GM12878 (cell line): ENCODE measurements at regions not wholly inside any gene's neighbourhood (a gene's known extent, or its start where the extent isn't known, plus 50 kb on each side); places are given as distances from the start of the nearest gene placed in this dataset.

ENCODE experiments used
- ATAC-seq: fragments of 200-7000 bp; cut with Tn5 transposase; 3 replicates; pipeline ENCODE4 v1.9.1; 2020; ENCODE audit warnings: mild to moderate bottlenecking, moderate library complexity
- BruUV-seq: library from RNA; stranded (reverse); fragments of 400-500 nt; replicated peaks from 2 replicates; lab custom pipeline; 2021; lab: Mats Ljungman, UMichigan
- CTCF ChIA-PET: fragments of 300-600 bp; sonication (Branson Sonifier 250); formaldehyde crosslinking; extraction: SDS; loops from one replicate; lab custom pipeline; 2021; ENCODE audit warnings: inconsistent platforms; lab: Yijun Ruan, JAX
- POLR2A ChIA-PET: fragments of 350-600 bp; formaldehyde crosslinking; extraction: SDS; loops from one replicate; lab custom pipeline; 2021; ENCODE audit warnings: inconsistent platforms; lab: Charles Lee
- RAD21 ChIA-PET: fragments of 300-600 bp; sonication (Branson Sonifier 250); formaldehyde crosslinking; loops from one replicate; lab custom pipeline; 2023; ENCODE audit warnings: antibody characterized with exemption; ENCODE audit not compliant: unreplicated experiment; lab: Charles Lee
- SMC1A ChIA-PET: fragments of 300-600 bp; sonication (Branson Sonifier 250); formaldehyde crosslinking; loops from one replicate; lab custom pipeline; 2023; ENCODE audit not compliant: unreplicated experiment, uncharacterized antibody; lab: Charles Lee
- DNase-seq: peaks from one replicate; pipeline ENCODE4 v3.0.0-alpha.2; 2011; ENCODE audit warnings: low read depth, low spot score
- FAIRE-seq: peaks from 3 replicates; lab custom pipeline; 2011; peaks lifted over from hg19 to GRCh38; lab: Jason Lieb, UNC
- H2AFZ ChIP-seq: 2 replicates; pipeline ENCODE4 v1.6.0; 2011; ENCODE audit warnings: low read depth, low read length, control low read depth; ENCODE audit not compliant: control insufficient read depth
- H3K27ac ChIP-seq: 2 replicates; pipeline ENCODE4 v1.5.1; 2011; ENCODE audit warnings: control low read depth; ENCODE audit not compliant: control insufficient read depth, insufficient read depth
- H3K27me3 ChIP-seq, 2 experiments: replicated peaks in 1 of 2; 2 replicates each; pipeline versions ENCODE4 v1.6.0 to v1.6.1; 2011; ENCODE audit warnings: low read length in 1 of 2; ENCODE audit not compliant: control insufficient read depth in 2 of 2, insufficient read depth in 2 of 2
- H3K36me3 ChIP-seq, 2 experiments: 2 replicates each; pipeline ENCODE4 v1.5.1; 2011; ENCODE audit warnings: low read length in 1 of 2; ENCODE audit not compliant: control insufficient read depth in 2 of 2, insufficient read depth in 2 of 2
- H3K4me1 ChIP-seq: 2 replicates; pipeline ENCODE4 v1.6.1; 2011; ENCODE audit warnings: mild to moderate bottlenecking, low read length, moderate library complexity, mixed read lengths; ENCODE audit not compliant: control insufficient read depth, insufficient read depth
- H3K4me2 ChIP-seq: 2 replicates; pipeline ENCODE4 v1.6.0; 2011; ENCODE audit warnings: control low read depth; ENCODE audit not compliant: control insufficient read depth, insufficient read depth
- H3K4me3 ChIP-seq: fragments of 200-600 bp; sonication (generic); 2 replicates; pipeline ENCODE4 v1.5.1; 2016
- H3K79me2 ChIP-seq: 2 replicates; pipeline ENCODE4 v1.6.0; 2011; ENCODE audit warnings: low read length; ENCODE audit not compliant: control insufficient read depth, insufficient read depth
- H3K9ac ChIP-seq: 2 replicates; pipeline ENCODE4 v1.8.0; 2011; ENCODE audit warnings: low read length, control low read depth, mixed read lengths; ENCODE audit not compliant: control insufficient read depth, insufficient read depth
- H3K9me3 ChIP-seq: replicated peaks from 3 replicates; pipeline ENCODE4 v1.5.1; 2011; ENCODE audit warnings: mild to moderate bottlenecking, low read length; ENCODE audit not compliant: control insufficient read depth, insufficient read depth
- H4K20me1 ChIP-seq: 2 replicates; pipeline ENCODE4 v1.6.0; 2011; ENCODE audit not compliant: control insufficient read depth, insufficient read depth
- ATF2 ChIP-seq: IDR thresholded peaks from 2 replicates; pipeline ENCODE4 v1.6.1; 2012; ENCODE audit warnings: low read length, inconsistent platforms
- ATF7 ChIP-seq: fragments of 450-650 bp; IDR thresholded peaks from 2 replicates; pipeline ENCODE4 v1.6.1; 2016; ENCODE audit warnings: low read depth, mild to moderate bottlenecking
- BHLHE40 ChIP-seq, 2 experiments: fragments of 450-650 bp in 1 of 2; IDR thresholded peaks; 2 replicates each; pipeline ENCODE4 v1.6.1; 2011 to 2017; ENCODE audit warnings: low read depth in 2 of 2, borderline replicate concordance in 1 of 2, improper control_type of control experiment in 1 of 2, low read length in 1 of 2, mild to moderate bottlenecking in 1 of 2
- CEBPB ChIP-seq, 2 experiments: fragments of 150-350 bp in 1 of 2; IDR thresholded peaks; 2 replicates each; pipeline ENCODE4 v1.6.1; 2012 to 2014; ENCODE audit warnings: low read depth in 2 of 2, low read length in 2 of 2, borderline replicate concordance in 1 of 2, inconsistent platforms in 1 of 2
- HDAC6 ChIP-seq: fragments of 200-600 bp; sonication (generic); IDR thresholded peaks from one replicate; pipeline ENCODE4 v1.8.0; 2017; ENCODE audit warnings: antibody characterized with exemption; ENCODE audit not compliant: unreplicated experiment
- IRF5 ChIP-seq: fragments of 450-650 bp; IDR thresholded peaks from 2 replicates; pipeline ENCODE4 v1.6.1; 2017; ENCODE audit warnings: borderline replicate concordance
- PAX8 ChIP-seq: fragments of 450-650 bp; IDR thresholded peaks from 2 replicates; pipeline ENCODE4 v1.6.1; 2017; ENCODE audit warnings: mild to moderate bottlenecking, moderate library complexity
- RAD51 ChIP-seq: fragments of 450-650 bp; IDR thresholded peaks from 2 replicates; pipeline ENCODE4 v1.6.1; 2016; ENCODE audit warnings: moderate library complexity, mild to moderate bottlenecking, inconsistent platforms
- REST ChIP-seq: IDR thresholded peaks from 2 replicates; pipeline ENCODE4 v1.6.1; 2012; ENCODE audit warnings: mild to moderate bottlenecking, low read depth, low read length
- ZZZ3 ChIP-seq: IDR thresholded peaks from 2 replicates; pipeline ENCODE4 v1.6.1; 2011; ENCODE audit warnings: low read depth; ENCODE audit not compliant: control insufficient read depth, insufficient read length
- in situ Hi-C: fragments of 300-500 bp; cut with MboI; formaldehyde crosslinking; loops from 9 replicates; pipeline ENCODE4 v1.14.3; 2018; ENCODE audit warnings: mixed read lengths
- intact Hi-C: fragments of 100-400 bp; cut with micrococcal nuclease; formaldehyde crosslinking; loops from one replicate; pipeline ENCODE4 v1.14.2; 2022; ENCODE audit not compliant: unreplicated experiment
- TF ChIP-seq, protein P1 (sequence below): fragments of 450-650 bp; IDR thresholded peaks from 2 replicates; pipeline ENCODE4 v1.6.1; 2017; ENCODE audit warnings: mild to moderate bottlenecking, low read depth, inconsistent platforms; ENCODE audit not compliant: poor library complexity, severe bottlenecking
- TF ChIP-seq, protein P2 (sequence below): fragments of 450-650 bp; IDR thresholded peaks from 2 replicates; pipeline ENCODE4 v1.6.1; 2018; ENCODE audit warnings: borderline replicate concordance, mild to moderate bottlenecking; ENCODE audit not compliant: partially characterized antibody

DNA sequence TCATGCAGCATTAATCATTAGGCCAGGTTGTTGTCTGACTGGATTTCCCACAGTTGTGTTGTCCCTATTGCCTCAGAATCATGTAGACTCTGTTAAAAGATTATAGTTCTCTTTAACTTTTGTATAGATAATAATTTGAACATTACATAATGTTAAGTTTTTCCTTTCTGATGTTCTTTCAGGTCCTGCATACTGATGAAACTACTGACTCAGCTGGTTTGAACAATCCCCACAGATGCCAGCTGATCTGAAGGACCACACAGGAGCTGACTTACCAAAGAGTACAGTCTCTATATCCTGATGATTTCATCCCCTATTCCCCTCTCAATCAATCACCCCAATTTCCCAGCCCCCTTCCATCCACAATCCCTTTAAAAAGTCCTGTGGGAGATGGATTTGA is 341.2 kb upstream of the MGAT4C start:
- Histone ChIP-seq H3K27me3 (no peaks in the 10 kb centered on the region), H3K27ac (no peak overlapping the region), H3K4me3 (no peak overlapping the region), H3K79me2 (no peaks in the 10 kb centered on the region), H2AFZ (no peak overlapping the region), H3K4me1 (no peaks in the 10 kb centered on the region), H3K4me2 (no peak overlapping the region), H3K9ac (no peak overlapping the region), H3K9me3 (no peaks in the 10 kb centered on the region), H4K20me1 (no peaks in the 10 kb centered on the region), H3K36me3 (no peaks in the 10 kb centered on the region)
- no peak for DNase-seq
- intact Hi-C loops, result no loop called here
- BruUV-seq, result no TSS peak
- SMC1A ChIA-PET, result no interaction called here
- CTCF ChIA-PET, result no interaction called here
- in situ Hi-C loops, result no loop called here
- no peak for FAIRE-seq
- no peak for ATAC-seq
- POLR2A ChIA-PET, result no interaction called here
- RAD21 ChIA-PET, result no interaction called here
- TF ChIP-seq RAD51 (no peak), ATF7 (no peak), ZZZ3 (no peak), IRF5 (no peak), ATF2 (no peak), CEBPB (IDR thresholded peaks at IDR 0.05; ENCODE audit: borderline replicate concordance in 1 of 2, low read depth in 2 of 2, low read length in 2 of 2) (no peak), REST (no peak), HDAC6 (no peak), BHLHE40 (IDR thresholded peaks at IDR 0.05; ENCODE audit: borderline replicate concordance in 1 of 2, low read depth in 2 of 2, low read length in 1 of 2) (no peak), PAX8 (no peak)
- TF ChIP-seq, protein P1, sequence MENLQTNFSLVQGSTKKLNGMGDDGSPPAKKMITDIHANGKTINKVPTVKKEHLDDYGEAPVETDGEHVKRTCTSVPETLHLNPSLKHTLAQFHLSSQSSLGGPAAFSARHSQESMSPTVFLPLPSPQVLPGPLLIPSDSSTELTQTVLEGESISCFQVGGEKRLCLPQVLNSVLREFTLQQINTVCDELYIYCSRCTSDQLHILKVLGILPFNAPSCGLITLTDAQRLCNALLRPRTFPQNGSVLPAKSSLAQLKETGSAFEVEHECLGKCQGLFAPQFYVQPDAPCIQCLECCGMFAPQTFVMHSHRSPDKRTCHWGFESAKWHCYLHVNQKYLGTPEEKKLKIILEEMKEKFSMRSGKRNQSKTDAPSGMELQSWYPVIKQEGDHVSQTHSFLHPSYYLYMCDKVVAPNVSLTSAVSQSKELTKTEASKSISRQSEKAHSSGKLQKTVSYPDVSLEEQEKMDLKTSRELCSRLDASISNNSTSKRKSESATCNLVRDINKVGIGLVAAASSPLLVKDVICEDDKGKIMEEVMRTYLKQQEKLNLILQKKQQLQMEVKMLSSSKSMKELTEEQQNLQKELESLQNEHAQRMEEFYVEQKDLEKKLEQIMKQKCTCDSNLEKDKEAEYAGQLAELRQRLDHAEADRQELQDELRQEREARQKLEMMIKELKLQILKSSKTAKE, result no peak
- TF ChIP-seq, protein P2, sequence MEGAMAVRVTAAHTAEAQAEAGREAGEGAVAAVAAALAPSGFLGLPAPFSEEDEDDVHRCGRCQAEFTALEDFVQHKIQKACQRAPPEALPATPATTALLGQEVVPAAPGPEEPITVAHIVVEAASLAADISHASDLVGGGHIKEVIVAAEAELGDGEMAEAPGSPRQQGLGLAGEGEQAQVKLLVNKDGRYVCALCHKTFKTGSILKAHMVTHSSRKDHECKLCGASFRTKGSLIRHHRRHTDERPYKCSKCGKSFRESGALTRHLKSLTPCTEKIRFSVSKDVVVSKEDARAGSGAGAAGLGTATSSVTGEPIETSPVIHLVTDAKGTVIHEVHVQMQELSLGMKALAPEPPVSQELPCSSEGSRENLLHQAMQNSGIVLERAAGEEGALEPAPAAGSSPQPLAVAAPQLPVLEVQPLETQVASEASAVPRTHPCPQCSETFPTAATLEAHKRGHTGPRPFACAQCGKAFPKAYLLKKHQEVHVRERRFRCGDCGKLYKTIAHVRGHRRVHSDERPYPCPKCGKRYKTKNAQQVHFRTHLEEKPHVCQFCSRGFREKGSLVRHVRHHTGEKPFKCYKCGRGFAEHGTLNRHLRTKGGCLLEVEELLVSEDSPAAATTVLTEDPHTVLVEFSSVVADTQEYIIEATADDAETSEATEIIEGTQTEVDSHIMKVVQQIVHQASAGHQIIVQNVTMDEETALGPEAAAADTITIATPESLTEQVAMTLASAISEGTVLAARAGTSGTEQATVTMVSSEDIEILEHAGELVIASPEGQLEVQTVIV, result no peak
